Adrenal gland (tissue), 9 donors: ENCODE measurements at regions not wholly inside any gene's neighbourhood (a gene's known extent, or its start where the extent isn't known, plus 50 kb on each side); places are given as distances from the start of the nearest gene placed in this dataset.

Experiments used
- DNase-seq, 7 donors: peaks; one replicate each; pipeline ENCODE4 v3.0.0-alpha.2; 2019 to 2020
- H3K27ac ChIP-seq, 5 donors: fragments of 200-600 bp; sonication (generic) in 4 of 5; 1 replicate in 3 of 5; 2 replicates in 2 of 5; pipeline versions ENCODE4 v1.5.1 to v1.8.0; 2016 to 2020; ENCODE audit warnings: mild to moderate bottlenecking in 1 of 5
- H3K27me3 ChIP-seq: fragments of 200-600 bp; 2 replicates; pipeline ENCODE4 v1.8.0; 2021
- H3K36me3 ChIP-seq, 2 donors: fragments of 200-600 bp; replicated peaks in 1 of 2; 1 replicate in 1 of 2; 2 replicates in 1 of 2; pipeline versions ENCODE4 v1.5.1 to v1.8.0; 2018 to 2022
- H3K4me1 ChIP-seq, 2 donors: fragments of 200-600 bp; replicated peaks in 1 of 2; 1 replicate in 1 of 2; 2 replicates in 1 of 2; pipeline versions ENCODE4 v1.5.1 to v1.8.0; 2018 to 2021
- H3K4me3 ChIP-seq, 4 donors: fragments of 200-600 bp; sonication (generic) in 3 of 4; one replicate each; pipeline ENCODE4 v1.5.1; 2016 to 2018
- H3K9me3 ChIP-seq, 3 donors: fragments of 200-600 bp; sonication (generic) in 1 of 3; replicated peaks in 1 of 3; 1 replicate in 2 of 3; 2 replicates in 1 of 3; pipeline versions ENCODE4 v1.5.1 to v1.8.0; 2016 to 2021
- CTCF ChIP-seq, 6 experiments: fragments of 450-650 bp in 4 of 6; fragments of 200-600 bp in 2 of 6; sonication (generic) in 1 of 6; IDR thresholded peaks; 1 replicate in 5 of 6; 2 replicates in 1 of 6; pipeline versions ENCODE4 v1.5.1 to v1.8.0; 2016 to 2021; ENCODE audit warnings: antibody characterized with exemption in 6 of 6, mild to moderate bottlenecking in 2 of 6, moderate library complexity in 1 of 6
- POLR2A ChIP-seq, 2 donors: fragments of 450-650 bp; IDR thresholded peaks; one replicate each; pipeline ENCODE4 v1.6.1; 2017; ENCODE audit warnings: antibody characterized with exemption in 2 of 2, mild to moderate bottlenecking in 2 of 2, moderate library complexity in 1 of 2
- WGBS, 4 donors: extraction: QIAGEN DNeasy Blood & Tissue Kit in 2 of 4; methylation state at CpG; one replicate each; pipeline versions ENCODE4 v1.1.5 to v1.1.7; 2013 to 2017; 5-methylcytosine and 5-hydroxymethylcytosine counted together
- intact Hi-C, 2 donors: fragments of 100-400 bp; cut with DNase I; formaldehyde crosslinking; loops; one replicate each; pipeline versions ENCODE4 v1.14.1 to v1.15.0; 2022 to 2023
- donor health status: healthy with polysubstance abuse.
- donor health status: Bipolar disorder and iron deficiency.
- donor health status: DM: yes; HTN: yes; CAD: no.
- donor health status: DM: no; HTN: no; CAD: no.
- donor health status: DM: no; HTN: no; CAD: no.

GRCh38 chrY:19479141-19479540 is 265.4 kb downstream of the KDM5D start:
- Histone ChIP-seq H3K36me3 (no peaks in the 10 kb centered on the region), H3K9me3 (no peaks in the 10 kb centered on the region), H3K27me3 (no peaks in the 10 kb centered on the region), H3K27ac (no peak overlapping the region), H3K4me3 (no peak overlapping the region), H3K4me1 (no peaks in the 10 kb centered on the region)
- no peak for DNase-seq
- no peak for TF ChIP-seq CTCF (IDR thresholded peaks at IDR 0.05)
- TF ChIP-seq POLR2A (IDR thresholded peaks at IDR 0.05), result no peak
- intact Hi-C loops, result no loop called here

- intact Hi-C loops, result no loop called here
- no peak for DNase-seq
- no peaks in the 10 kb centered on the region for H3K27me3 ChIP-seq
- H3K36me3 ChIP-seq, result no peaks in the 10 kb centered on the region
- TF ChIP-seq POLR2A (IDR thresholded peaks at IDR 0.05), result no peak
- TF ChIP-seq CTCF (IDR thresholded peaks at IDR 0.05), result no peak
- WGBS, 4 donors, result 46 to 47% methylated on average over 1 of the region's 1 CpG; no CpG with 5 or more reads in 2 of the 4 donors
- no peaks in the 10 kb centered on the region for H3K4me1 ChIP-seq
- no peak overlapping the region for H3K4me3 ChIP-seq
- no peak overlapping the region for H3K27ac ChIP-seq
- no peaks in the 10 kb centered on the region for H3K9me3 ChIP-seq
Observed at GRCh38 chrY:19477959-19478358, 266.6 kb downstream of the KDM5D start.

GRCh38 chrY:19465809-19466208 is 278.7 kb downstream of the KDM5D start:
- no peak for TF ChIP-seq POLR2A (IDR thresholded peaks at IDR 0.05)
- no peak for TF ChIP-seq CTCF (IDR thresholded peaks at IDR 0.05)
- intact Hi-C loops, result no loop called here
- Histone ChIP-seq H3K27ac (no peak overlapping the region), H3K4me3 (no peak overlapping the region), H3K4me1 (no peaks in the 10 kb centered on the region), H3K27me3 (no peaks in the 10 kb centered on the region), H3K36me3 (no peaks in the 10 kb centered on the region), H3K9me3 (no peaks in the 10 kb centered on the region)
- no peak for DNase-seq

- Histone ChIP-seq H3K36me3 (no peaks in the 10 kb centered on the region), H3K27ac (no peak overlapping the region), H3K9me3 (no peaks in the 10 kb centered on the region), H3K27me3 (no peaks in the 10 kb centered on the region), H3K4me1 (no peaks in the 10 kb centered on the region), H3K4me3 (no peak overlapping the region)
- intact Hi-C loops, result no loop called here
- no peak for DNase-seq
- TF ChIP-seq CTCF (IDR thresholded peaks at IDR 0.05), result no peak
- no peak for TF ChIP-seq POLR2A (IDR thresholded peaks at IDR 0.05)
Observed at GRCh38 chrY:19456855-19457448, 287.6 kb downstream of the KDM5D start.
